ENCODE measurements at regions not wholly inside any gene's neighbourhood (a gene's known extent, or its start where the extent isn't known, plus 50 kb on each side); places are given as distances from the start of the nearest gene placed in this dataset.

- POLR2A ChIA-PET = no interaction called here
- intact Hi-C loops (cut with micrococcal nuclease; ENCODE audit: unreplicated experiment) (no loop called here), in situ Hi-C loops (cut with MboI) (no loop called here)
- Histone ChIP-seq H3K27ac (ENCODE audit: control insufficient read depth, insufficient read depth) (no peak overlapping the region), H3K79me2 (ENCODE audit: control insufficient read depth, insufficient read depth, low read length) (no peaks in the 10 kb centered on the region), H3K27me3 (replicated peaks in 1 of 2; ENCODE audit: control insufficient read depth in 2 of 2, insufficient read depth in 2 of 2, low read length in 1 of 2) (no peaks in the 10 kb centered on the region), H3K4me2 (ENCODE audit: control insufficient read depth, insufficient read depth) (no peak overlapping the region; the same call in 1 of the 2 replicates), H2AFZ (ENCODE audit: control insufficient read depth, low read depth, low read length) (no peak overlapping the region), H4K20me1 (ENCODE audit: control insufficient read depth, insufficient read depth) (no peaks in the 10 kb centered on the region), H3K36me3 (ENCODE audit: control insufficient read depth in 2 of 2, insufficient read depth in 2 of 2, low read length in 1 of 2) (no peaks in the 10 kb centered on the region), H3K4me3 (no peak overlapping the region), H3K4me1 (ENCODE audit: control insufficient read depth, insufficient read depth, low read length) (0 out of 2 replicates have a peak, but pooled peaks cover 4% of the 10 kb centered on the region), H3K9me3 (replicated peaks; ENCODE audit: control insufficient read depth, insufficient read depth, low read length) (no peaks in the 10 kb centered on the region), H3K9ac (ENCODE audit: control insufficient read depth, insufficient read depth, low read length) (no peak overlapping the region)
- DNase-seq (ENCODE audit: low read depth, low spot score) (no peak), FAIRE-seq (peak; percentile 13), ATAC-seq (no peak)
- SMC1A ChIA-PET (ENCODE audit: uncharacterized antibody, unreplicated experiment) = interaction anchor here (1.5 kb wide), 1 partner anchor 10 kb away, joined by 3 read pairs; no protein-coding TSS in a partner anchor
- WGBS (ENCODE audit: insufficient coverage, insufficient replicate concordance, low lambda C conversion rate, missing lambda C conversion rate) = 8% methylated on average over 3 of the region's 3 CpGs
- BruUV-seq (replicated peaks) = no TSS peak
- RAD21 ChIA-PET (ENCODE audit: unreplicated experiment) = no interaction called here
- CTCF ChIA-PET = no interaction called here
- TF ChIP-seq RUNX3 (IDR thresholded peaks at IDR 0.05; ENCODE audit: low read length) = 0 out of 2 replicates have a peak, but pooled peaks have one; percentile 19
- TF ChIP-seq CHD4 (IDR thresholded peaks at IDR 0.05) = no peak
Observed at GRCh38 chr9:90514877-90515276, 127.7 kb downstream of the DIRAS2 start.

GRCh38 chr9:90515510-90515909 lies 127.1 kb downstream of the DIRAS2 start:
- DNase-seq (ENCODE audit: low read depth, low spot score) (no peak), FAIRE-seq (no peak), ATAC-seq (no peak)
- ChIA-PET RAD21 (ENCODE audit: unreplicated experiment) (no interaction called here), SMC1A (ENCODE audit: uncharacterized antibody, unreplicated experiment) (no interaction called here), POLR2A (no interaction called here), CTCF (no interaction called here)
- intact Hi-C loops (cut with micrococcal nuclease; ENCODE audit: unreplicated experiment) = no loop called here
- Histone ChIP-seq H3K9ac (ENCODE audit: control insufficient read depth, insufficient read depth, low read length) (no peak overlapping the region), H3K36me3 (ENCODE audit: control insufficient read depth in 2 of 2, insufficient read depth in 2 of 2, low read length in 1 of 2) (no peaks in the 10 kb centered on the region), H3K4me2 (ENCODE audit: control insufficient read depth, insufficient read depth) (peak overlapping the region; percentile 7; the same call in 1 of the 2 replicates), H3K27ac (ENCODE audit: control insufficient read depth, insufficient read depth) (no peak overlapping the region), H2AFZ (ENCODE audit: control insufficient read depth, low read depth, low read length) (no peak overlapping the region), H3K79me2 (ENCODE audit: control insufficient read depth, insufficient read depth, low read length) (no peaks in the 10 kb centered on the region), H3K4me1 (ENCODE audit: control insufficient read depth, insufficient read depth, low read length) (0 out of 2 replicates have a peak, but pooled peaks cover 4% of the 10 kb centered on the region), H3K27me3 (replicated peaks in 1 of 2; ENCODE audit: control insufficient read depth in 2 of 2, insufficient read depth in 2 of 2, low read length in 1 of 2) (no peaks in the 10 kb centered on the region), H3K4me3 (no peak overlapping the region), H3K9me3 (replicated peaks; ENCODE audit: control insufficient read depth, insufficient read depth, low read length) (no peaks in the 10 kb centered on the region), H4K20me1 (ENCODE audit: control insufficient read depth, insufficient read depth) (no peaks in the 10 kb centered on the region)
- WGBS (ENCODE audit: insufficient coverage, insufficient replicate concordance, low lambda C conversion rate, missing lambda C conversion rate) = 0% methylated on average over 5 of the region's 5 CpGs
- TF ChIP-seq PML (IDR thresholded peaks at IDR 0.05; ENCODE audit: low read length) (0 out of 2 replicates have a peak, but pooled peaks have one; percentile 18), JUNB (IDR thresholded peaks at IDR 0.05) (peak; percentile 47; the same call in 1 of the 2 replicates), SPI1 (IDR thresholded peaks at IDR 0.05; ENCODE audit: borderline replicate concordance, insufficient read depth, low read depth, low read length) (peak; percentile 45; the same call in 1 of the 2 replicates), NFIC (IDR thresholded peaks at IDR 0.05; ENCODE audit: low read depth, low read length) (peak; percentile 77), EED (IDR thresholded peaks at IDR 0.05; ENCODE audit: low read depth) (0 out of 2 replicates have a peak, but pooled peaks have one; percentile 25), FOS (IDR thresholded peaks at IDR 0.05; ENCODE audit: borderline replicate concordance, extremely low read depth, insufficient read length) (no peak), HCFC1 (IDR thresholded peaks at IDR 0.05; ENCODE audit: low read length) (no peak), CBX3 (IDR thresholded peaks at IDR 0.05; ENCODE audit: borderline replicate concordance, low read depth) (no peak), CEBPB (IDR thresholded peaks at IDR 0.05; ENCODE audit: borderline replicate concordance in 1 of 2, low read depth in 2 of 2, low read length in 2 of 2) (no peak), NFYB (IDR thresholded peaks at IDR 0.05; ENCODE audit: insufficient read depth, low read depth, low read length) (no peak), FOXM1 (IDR thresholded peaks at IDR 0.05; ENCODE audit: low read depth, low read length) (peak; percentile 32; the same call in 1 of the 2 replicates), TARDBP (IDR thresholded peaks at IDR 0.05; ENCODE audit: borderline replicate concordance) (no peak), EGR1 (IDR thresholded peaks at IDR 0.05; ENCODE audit: borderline replicate concordance in 1 of 2, low read depth in 2 of 2, low read length in 2 of 2) (0 out of 3 replicates have a peak, but pooled peaks of 1 of the 2 experiments have one; percentile 13), RUNX3 (IDR thresholded peaks at IDR 0.05; ENCODE audit: low read length) (peak; percentile 48), MEF2A (IDR thresholded peaks at IDR 0.05; ENCODE audit: insufficient read depth, low read depth, low read length) (peak; percentile 85)
- TF ChIP-seq, protein P1, sequence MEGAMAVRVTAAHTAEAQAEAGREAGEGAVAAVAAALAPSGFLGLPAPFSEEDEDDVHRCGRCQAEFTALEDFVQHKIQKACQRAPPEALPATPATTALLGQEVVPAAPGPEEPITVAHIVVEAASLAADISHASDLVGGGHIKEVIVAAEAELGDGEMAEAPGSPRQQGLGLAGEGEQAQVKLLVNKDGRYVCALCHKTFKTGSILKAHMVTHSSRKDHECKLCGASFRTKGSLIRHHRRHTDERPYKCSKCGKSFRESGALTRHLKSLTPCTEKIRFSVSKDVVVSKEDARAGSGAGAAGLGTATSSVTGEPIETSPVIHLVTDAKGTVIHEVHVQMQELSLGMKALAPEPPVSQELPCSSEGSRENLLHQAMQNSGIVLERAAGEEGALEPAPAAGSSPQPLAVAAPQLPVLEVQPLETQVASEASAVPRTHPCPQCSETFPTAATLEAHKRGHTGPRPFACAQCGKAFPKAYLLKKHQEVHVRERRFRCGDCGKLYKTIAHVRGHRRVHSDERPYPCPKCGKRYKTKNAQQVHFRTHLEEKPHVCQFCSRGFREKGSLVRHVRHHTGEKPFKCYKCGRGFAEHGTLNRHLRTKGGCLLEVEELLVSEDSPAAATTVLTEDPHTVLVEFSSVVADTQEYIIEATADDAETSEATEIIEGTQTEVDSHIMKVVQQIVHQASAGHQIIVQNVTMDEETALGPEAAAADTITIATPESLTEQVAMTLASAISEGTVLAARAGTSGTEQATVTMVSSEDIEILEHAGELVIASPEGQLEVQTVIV (IDR thresholded peaks at IDR 0.05; ENCODE audit: borderline replicate concordance, partially characterized antibody) = no peak
- in situ Hi-C loops (cut with MboI) = no loop called here
- no TSS peak for BruUV-seq (replicated peaks)
